BJ (cell line): ENCODE measurements at regions not wholly inside any gene's neighbourhood (a gene's known extent, or its start where the extent isn't known, plus 50 kb on each side); places are given as distances from the start of the nearest gene placed in this dataset.

ENCODE experiments used
- CTCF ChIA-PET: fragments of 350-600 bp; formaldehyde crosslinking; extraction: SDS; loops from one replicate; lab custom pipeline; 2021; ENCODE audit warnings: antibody characterized with exemption, inconsistent platforms; lab: Yijun Ruan, JAX
- POLR2A ChIA-PET: fragments of 300-600 bp; sonication (Branson Sonifier 250); formaldehyde crosslinking; extraction: SDS; loops from one replicate; lab custom pipeline; 2021; ENCODE audit warnings: antibody characterized with exemption; lab: Charles Lee
- DNase-seq: peaks from one replicate; pipeline ENCODE4 v3.0.0-alpha.2; 2011; ENCODE audit warnings: low read depth
- H3K27me3 ChIP-seq: 2 replicates; pipeline ENCODE4 v1.6.0; 2011; ENCODE audit warnings: low read length; ENCODE audit not compliant: control insufficient read depth, insufficient read depth
- H3K36me3 ChIP-seq: 2 replicates; pipeline ENCODE4 v1.5.1; 2011; ENCODE audit warnings: low read length; ENCODE audit not compliant: control insufficient read depth, insufficient read depth
- H3K4me3 ChIP-seq: 2 replicates; pipeline ENCODE4 v1.5.1; 2011; ENCODE audit warnings: low read depth, mild to moderate bottlenecking, control low read depth, low read length
- TF ChIP-seq, protein P1 (sequence below): IDR thresholded peaks from 2 replicates; pipeline ENCODE4 v1.5.1; 2011; ENCODE audit warnings: low read depth, mild to moderate bottlenecking, control low read depth, inconsistent platforms, low read length, moderate library complexity; ENCODE audit not compliant: insufficient read depth

DNA sequence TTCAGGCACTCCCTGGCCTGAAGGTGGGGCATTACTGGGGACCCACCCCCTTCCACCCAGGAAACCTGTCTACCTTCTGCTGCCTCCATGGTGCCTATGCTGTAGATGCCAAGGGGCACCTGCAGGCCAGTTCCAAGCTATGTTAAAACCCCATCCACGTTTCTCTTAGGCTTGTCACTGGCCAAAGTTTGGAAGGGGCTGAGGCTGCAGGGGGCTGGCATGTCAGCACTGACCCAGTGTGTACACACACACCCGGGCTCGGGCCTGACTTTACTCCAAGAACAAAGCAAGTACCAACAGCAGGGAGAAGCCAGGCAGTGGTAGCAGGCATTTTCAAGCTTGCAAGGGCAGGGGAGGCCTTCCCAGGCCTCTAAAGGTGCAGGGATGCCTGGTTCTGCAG is 53.8 kb upstream of the PCDH15 start:
- TF ChIP-seq, protein P1, sequence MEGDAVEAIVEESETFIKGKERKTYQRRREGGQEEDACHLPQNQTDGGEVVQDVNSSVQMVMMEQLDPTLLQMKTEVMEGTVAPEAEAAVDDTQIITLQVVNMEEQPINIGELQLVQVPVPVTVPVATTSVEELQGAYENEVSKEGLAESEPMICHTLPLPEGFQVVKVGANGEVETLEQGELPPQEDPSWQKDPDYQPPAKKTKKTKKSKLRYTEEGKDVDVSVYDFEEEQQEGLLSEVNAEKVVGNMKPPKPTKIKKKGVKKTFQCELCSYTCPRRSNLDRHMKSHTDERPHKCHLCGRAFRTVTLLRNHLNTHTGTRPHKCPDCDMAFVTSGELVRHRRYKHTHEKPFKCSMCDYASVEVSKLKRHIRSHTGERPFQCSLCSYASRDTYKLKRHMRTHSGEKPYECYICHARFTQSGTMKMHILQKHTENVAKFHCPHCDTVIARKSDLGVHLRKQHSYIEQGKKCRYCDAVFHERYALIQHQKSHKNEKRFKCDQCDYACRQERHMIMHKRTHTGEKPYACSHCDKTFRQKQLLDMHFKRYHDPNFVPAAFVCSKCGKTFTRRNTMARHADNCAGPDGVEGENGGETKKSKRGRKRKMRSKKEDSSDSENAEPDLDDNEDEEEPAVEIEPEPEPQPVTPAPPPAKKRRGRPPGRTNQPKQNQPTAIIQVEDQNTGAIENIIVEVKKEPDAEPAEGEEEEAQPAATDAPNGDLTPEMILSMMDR = no peak
- CTCF ChIA-PET = no interaction called here
- H3K36me3 ChIP-seq = no peaks in the 10 kb centered on the region
- DNase-seq = no peak
- no peak overlapping the region for H3K4me3 ChIP-seq
- no peaks in the 10 kb centered on the region for H3K27me3 ChIP-seq
- POLR2A ChIA-PET = no interaction called here

DNA sequence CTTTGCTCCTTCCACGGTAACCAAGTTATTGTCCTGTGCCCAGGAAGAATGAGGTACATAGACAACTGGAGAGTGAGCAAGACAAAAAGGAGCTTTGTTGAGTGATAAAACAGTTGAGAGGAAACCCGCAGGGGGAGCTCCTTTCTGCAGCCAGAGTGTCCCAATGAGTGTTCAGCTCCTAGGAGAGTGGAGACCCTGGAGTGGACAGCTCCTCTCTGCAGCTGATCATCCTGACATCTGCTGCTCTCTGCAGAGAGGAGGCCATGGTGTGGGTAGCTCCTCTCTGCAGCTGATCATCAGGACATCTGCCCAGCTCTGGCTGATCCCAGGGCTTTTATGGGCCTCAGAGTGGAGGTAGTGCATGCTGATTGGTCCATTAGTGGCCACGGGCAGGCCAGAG is 53.4 kb upstream of the PCDH15 start:
- TF ChIP-seq, protein P1 = no peak
- ChIA-PET POLR2A (no interaction called here), CTCF (no interaction called here)
- DNase-seq = no peak
- Histone ChIP-seq H3K4me3 (no peak overlapping the region), H3K27me3 (no peaks in the 10 kb centered on the region), H3K36me3 (no peaks in the 10 kb centered on the region)

DNA sequence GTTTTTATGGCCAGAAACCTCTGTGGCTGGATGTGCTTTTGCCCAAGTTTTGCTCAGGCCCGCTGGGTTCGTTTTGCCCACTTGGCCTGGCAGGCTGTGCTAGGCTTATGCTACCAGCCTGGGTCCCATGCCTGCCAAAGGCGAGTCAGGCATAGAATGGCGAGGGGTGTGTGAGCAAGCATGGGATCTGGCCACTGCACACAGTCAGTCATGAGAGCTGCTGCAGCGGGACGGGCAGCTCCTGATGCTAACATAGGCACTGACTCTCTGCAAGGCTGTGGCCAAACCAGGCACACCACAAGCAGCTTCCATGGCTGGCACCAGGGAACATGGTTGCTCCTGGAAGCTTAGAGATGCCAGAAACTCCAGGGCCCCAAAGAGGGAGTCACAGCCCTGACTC is 52.9 kb upstream of the PCDH15 start:
- no peaks in the 10 kb centered on the region for H3K27me3 ChIP-seq
- TF ChIP-seq, protein P1 = no peak
- H3K4me3 ChIP-seq = no peak overlapping the region
- ChIA-PET CTCF (interaction anchor here (1.0 kb wide), 1 partner anchor 26 kb away, joined by 3 read pairs; no protein-coding TSS in a partner anchor), POLR2A (no interaction called here)
- H3K36me3 ChIP-seq = no peaks in the 10 kb centered on the region
- no peak for DNase-seq
